ENCODE measurements at regions not wholly inside any gene's neighbourhood (a gene's known extent, or its start where the extent isn't known, plus 50 kb on each side); places are given as distances from the start of the nearest gene placed in this dataset.

GRCh38 chr16:11446566-11447119 is 101.4 kb downstream of the RMI2 start:
- H3K9me3 ChIP-seq, result no peaks in the 10 kb centered on the region
- intact Hi-C loops (cut with DNase I; ENCODE audit: low total_unique reads), result no loop called here
- no peaks in the 10 kb centered on the region for H3K36me3 ChIP-seq
- no peak for DNase-seq
- H3K4me1 ChIP-seq, result no peaks in the 10 kb centered on the region
- no peak for TF ChIP-seq CTCF (IDR thresholded peaks at IDR 0.05)
- no peak for TF ChIP-seq POLR2A (IDR thresholded peaks at IDR 0.05)
- H3K27me3 ChIP-seq, result no peaks in the 10 kb centered on the region
- no peak overlapping the region for H3K4me3 ChIP-seq
- H3K27ac ChIP-seq, result no peak overlapping the region

DNA sequence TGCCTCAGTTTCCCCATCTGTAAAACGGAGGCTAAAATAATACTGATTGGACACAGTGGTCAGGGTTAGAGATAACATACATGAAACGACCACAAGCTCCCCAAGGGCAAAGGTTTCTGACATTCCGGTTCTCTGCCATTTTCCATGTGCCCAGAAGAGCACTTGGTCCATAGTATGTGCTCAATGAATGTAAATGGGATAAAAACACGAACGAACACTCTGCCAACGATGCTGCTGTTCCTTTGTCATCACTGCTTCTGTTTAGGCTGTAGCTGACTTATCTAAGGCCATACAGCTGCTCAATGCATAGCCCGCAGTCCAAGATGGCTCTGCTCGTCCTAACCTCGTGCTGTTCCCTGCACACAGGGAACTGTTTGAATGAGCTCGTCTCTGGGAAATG is 102.0 kb downstream of the RMI2 start:
- Histone ChIP-seq H3K9me3 (no peaks in the 10 kb centered on the region), H3K36me3 (no peaks in the 10 kb centered on the region), H3K4me3 (no peak overlapping the region), H3K27ac (no peak overlapping the region), H3K4me1 (no peaks in the 10 kb centered on the region), H3K27me3 (no peaks in the 10 kb centered on the region)
- DNase-seq, result no peak
- TF ChIP-seq CTCF (IDR thresholded peaks at IDR 0.05), result no peak
- no peak for TF ChIP-seq POLR2A (IDR thresholded peaks at IDR 0.05)
- intact Hi-C loops (cut with DNase I; ENCODE audit: low total_unique reads), result no loop called here

DNA sequence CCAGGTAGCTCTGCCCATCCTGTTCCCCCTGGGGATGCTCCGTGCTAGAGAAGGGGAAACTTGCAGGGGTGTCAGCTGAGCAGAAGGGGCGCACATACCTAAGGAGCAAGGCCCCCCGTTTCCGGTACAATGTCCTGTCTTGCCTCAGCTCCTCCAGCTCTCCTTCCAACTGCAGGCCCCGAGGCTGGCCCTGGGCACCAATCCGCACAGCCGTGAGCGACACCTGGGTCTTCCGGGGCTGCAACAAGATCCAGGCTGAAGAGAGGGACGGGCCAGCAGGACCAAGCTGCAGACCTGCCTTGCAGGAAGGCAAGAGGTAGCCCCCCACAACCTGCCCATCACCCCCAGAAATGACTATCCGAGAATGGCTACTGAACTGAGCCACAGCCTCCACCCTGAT is 102.6 kb downstream of the RMI2 start:
- no peak overlapping the region for H3K4me3 ChIP-seq
- DNase-seq, result no peak
- no peak overlapping the region for H3K27ac ChIP-seq
- H3K36me3 ChIP-seq, result no peaks in the 10 kb centered on the region
- no peaks in the 10 kb centered on the region for H3K27me3 ChIP-seq
- intact Hi-C loops (cut with DNase I; ENCODE audit: low total_unique reads), result no loop called here
- no peak for TF ChIP-seq CTCF (IDR thresholded peaks at IDR 0.05)
- no peaks in the 10 kb centered on the region for H3K4me1 ChIP-seq
- H3K9me3 ChIP-seq, result no peaks in the 10 kb centered on the region

DNA sequence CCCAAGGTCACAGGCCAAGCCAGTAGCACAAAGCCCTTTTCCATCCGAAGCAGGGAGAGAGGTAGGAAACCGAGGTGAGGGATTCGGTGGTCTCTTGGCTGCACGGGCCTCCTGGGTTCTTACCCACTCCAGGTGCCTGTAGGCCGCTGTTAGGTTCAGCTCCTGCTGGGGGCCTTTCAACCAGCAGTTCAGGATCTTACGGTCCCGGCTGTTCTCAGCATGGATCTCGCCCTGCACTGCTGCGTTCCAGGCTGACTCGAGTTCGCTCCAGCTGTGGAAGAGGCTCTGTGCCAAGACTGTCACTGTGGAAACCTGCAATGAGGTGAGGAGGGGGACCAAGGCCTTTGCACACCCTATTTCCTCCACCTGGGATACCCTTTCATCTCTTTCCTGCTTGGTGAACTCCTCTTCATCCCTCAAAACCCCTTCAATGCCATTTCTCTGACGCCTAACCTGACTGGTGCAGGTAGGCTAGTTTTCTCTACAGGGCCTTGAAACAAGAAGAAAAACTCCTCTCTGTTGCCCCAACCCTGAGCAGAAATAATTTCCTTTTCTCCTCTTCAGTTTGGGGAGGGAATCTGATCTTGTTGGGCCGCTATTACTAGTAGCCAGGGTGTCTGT is 103.6 kb downstream of the RMI2 start:
- Histone ChIP-seq H3K27ac (no peak overlapping the region), H3K9me3 (no peaks in the 10 kb centered on the region)

GRCh38 chr16:11449716-11450115 is 104.5 kb downstream of the RMI2 start:
- Histone ChIP-seq H3K4me1 (no peaks in the 10 kb centered on the region), H3K27me3 (no peaks in the 10 kb centered on the region), H3K27ac (no peak overlapping the region), H3K9me3 (no peaks in the 10 kb centered on the region), H3K36me3 (no peaks in the 10 kb centered on the region), H3K4me3 (no peak overlapping the region)
- TF ChIP-seq POLR2A (IDR thresholded peaks at IDR 0.05), result no peak
- no peak for TF ChIP-seq CTCF (IDR thresholded peaks at IDR 0.05)
- DNase-seq, result no peak
- intact Hi-C loops (cut with DNase I; ENCODE audit: low total_unique reads), result no loop called here

More for the DNA sequence above, 103.6 kb downstream of the RMI2 start:
- DNase-seq, result no peak
- H3K36me3 ChIP-seq, result no peaks in the 10 kb centered on the region
- no peak overlapping the region for H3K4me3 ChIP-seq
- no peaks in the 10 kb centered on the region for H3K4me1 ChIP-seq
- TF ChIP-seq CTCF (IDR thresholded peaks at IDR 0.05) (no peak), POLR2A (IDR thresholded peaks at IDR 0.05) (no peak)
- no peaks in the 10 kb centered on the region for H3K27me3 ChIP-seq
- intact Hi-C loops (cut with DNase I; ENCODE audit: low total_unique reads), result no loop called here

Measured in uterus (tissue), 3 donors.